ENCODE measurements at regions not wholly inside any gene's neighbourhood (a gene's known extent, or its start where the extent isn't known, plus 50 kb on each side); places are given as distances from the start of the nearest gene placed in this dataset.
A peak's percentile ranks its signal among the peaks of the same experiment; 100 is the strongest.

DNA sequence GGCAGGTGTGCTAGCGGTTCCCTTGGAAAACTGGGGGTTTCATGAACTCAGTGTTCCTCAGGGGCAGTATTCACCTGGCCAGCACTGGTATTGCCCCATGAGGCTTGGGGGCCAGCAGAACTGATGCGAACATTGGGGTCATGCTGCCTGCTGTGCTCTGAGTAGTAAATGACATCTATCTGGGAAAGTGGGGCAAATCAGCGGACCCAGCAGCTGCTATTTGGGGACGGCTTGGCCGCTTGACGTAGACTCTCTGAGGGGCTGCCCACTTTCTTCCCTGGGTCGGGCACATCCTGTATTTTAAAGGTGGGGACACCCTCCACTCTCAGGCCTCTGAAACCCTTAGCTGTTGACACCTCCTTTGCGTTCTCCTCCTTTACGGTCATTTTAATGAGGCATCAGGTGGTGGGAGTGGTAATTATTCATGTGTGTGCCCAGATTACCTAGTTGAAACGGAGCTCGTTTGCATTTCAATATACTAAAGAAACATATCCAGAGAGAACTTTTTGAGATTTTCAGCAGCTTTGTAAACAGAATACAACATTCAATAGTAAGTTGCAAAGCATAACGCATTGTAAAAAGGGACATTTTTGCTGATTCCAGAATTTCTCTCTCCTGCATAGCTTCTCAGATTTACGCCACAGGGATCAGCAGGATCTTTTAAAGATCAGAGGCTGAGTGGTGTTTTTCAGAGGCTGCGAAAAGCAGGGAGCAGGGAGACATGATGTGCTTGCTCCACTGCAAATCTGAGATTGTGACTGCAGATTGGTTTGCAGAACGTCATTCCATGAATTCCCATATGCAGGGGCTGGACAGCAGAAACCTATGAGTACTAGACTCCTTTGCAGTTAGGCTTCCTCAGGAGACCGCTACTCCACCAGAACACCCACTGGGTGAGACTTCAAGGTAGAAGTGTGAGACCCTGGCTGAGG, 56.8 kb upstream of the ZFR start:
- TF ChIP-seq, protein P1, sequence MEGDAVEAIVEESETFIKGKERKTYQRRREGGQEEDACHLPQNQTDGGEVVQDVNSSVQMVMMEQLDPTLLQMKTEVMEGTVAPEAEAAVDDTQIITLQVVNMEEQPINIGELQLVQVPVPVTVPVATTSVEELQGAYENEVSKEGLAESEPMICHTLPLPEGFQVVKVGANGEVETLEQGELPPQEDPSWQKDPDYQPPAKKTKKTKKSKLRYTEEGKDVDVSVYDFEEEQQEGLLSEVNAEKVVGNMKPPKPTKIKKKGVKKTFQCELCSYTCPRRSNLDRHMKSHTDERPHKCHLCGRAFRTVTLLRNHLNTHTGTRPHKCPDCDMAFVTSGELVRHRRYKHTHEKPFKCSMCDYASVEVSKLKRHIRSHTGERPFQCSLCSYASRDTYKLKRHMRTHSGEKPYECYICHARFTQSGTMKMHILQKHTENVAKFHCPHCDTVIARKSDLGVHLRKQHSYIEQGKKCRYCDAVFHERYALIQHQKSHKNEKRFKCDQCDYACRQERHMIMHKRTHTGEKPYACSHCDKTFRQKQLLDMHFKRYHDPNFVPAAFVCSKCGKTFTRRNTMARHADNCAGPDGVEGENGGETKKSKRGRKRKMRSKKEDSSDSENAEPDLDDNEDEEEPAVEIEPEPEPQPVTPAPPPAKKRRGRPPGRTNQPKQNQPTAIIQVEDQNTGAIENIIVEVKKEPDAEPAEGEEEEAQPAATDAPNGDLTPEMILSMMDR (IDR thresholded peaks at IDR 0.05), result no peak
- TF ChIP-seq POLR2A (IDR thresholded peaks at IDR 0.05), result no peak
- no peak overlapping the region for H3K4me3 ChIP-seq (ENCODE audit: low read depth, poor library complexity, severe bottlenecking)
- WGBS, 2 donors, result 83 to 86% methylated on average over 16 of the region's 16 CpGs
- peak in 1 of 2 donors; percentile 56 for DNase-seq (ENCODE audit: low spot score in 2 of 2)
- intact Hi-C loops (cut with DNase I; ENCODE audit: low total_unique reads), result no loop called here

GRCh38 chr5:32500181-32500580, 55.6 kb upstream of the ZFR start:
- TF ChIP-seq, protein P1 (IDR thresholded peaks at IDR 0.05), result no peak
- no peak for TF ChIP-seq POLR2A (IDR thresholded peaks at IDR 0.05)
- intact Hi-C loops (cut with DNase I; ENCODE audit: low total_unique reads), result no loop called here
- no peak overlapping the region for H3K4me3 ChIP-seq (ENCODE audit: low read depth, poor library complexity, severe bottlenecking)
- WGBS, 2 donors, result 58 to 63% methylated on average over 7 of the region's 7 CpGs
- peak in 1 of 2 donors; percentile 15 for DNase-seq (ENCODE audit: low spot score in 2 of 2)

- H3K4me3 ChIP-seq (ENCODE audit: low read depth, poor library complexity, severe bottlenecking), result no peak overlapping the region
- intact Hi-C loops (cut with DNase I; ENCODE audit: low total_unique reads), result loop anchor here (10.0 kb wide), 1 partner anchor 86 kb away; the partner anchor contains the start of gene SUB1
- 85 to 87% methylated on average over 2 of the region's 2 CpGs for WGBS, 2 donors
- DNase-seq (ENCODE audit: low spot score in 2 of 2), result peak in 1 of 2 donors; percentile 15
- TF ChIP-seq, protein P1 (IDR thresholded peaks at IDR 0.05), result no peak
- no peak for TF ChIP-seq POLR2A (IDR thresholded peaks at IDR 0.05)
These were observed 54.7 kb upstream of the ZFR start for GRCh38 chr5:32499261-32499660.

- no peak for TF ChIP-seq POLR2A (IDR thresholded peaks at IDR 0.05)
- TF ChIP-seq, protein P1 (IDR thresholded peaks at IDR 0.05), result no peak
- DNase-seq (ENCODE audit: low spot score in 2 of 2), result no peak
- intact Hi-C loops (cut with DNase I; ENCODE audit: low total_unique reads), result loop anchor here (10.0 kb wide), 1 partner anchor 86 kb away; the partner anchor contains the start of gene SUB1
- no peak overlapping the region for H3K4me3 ChIP-seq (ENCODE audit: low read depth, poor library complexity, severe bottlenecking)
These were observed 53.9 kb upstream of the ZFR start for GRCh38 chr5:32498484-32498883.

DNA sequence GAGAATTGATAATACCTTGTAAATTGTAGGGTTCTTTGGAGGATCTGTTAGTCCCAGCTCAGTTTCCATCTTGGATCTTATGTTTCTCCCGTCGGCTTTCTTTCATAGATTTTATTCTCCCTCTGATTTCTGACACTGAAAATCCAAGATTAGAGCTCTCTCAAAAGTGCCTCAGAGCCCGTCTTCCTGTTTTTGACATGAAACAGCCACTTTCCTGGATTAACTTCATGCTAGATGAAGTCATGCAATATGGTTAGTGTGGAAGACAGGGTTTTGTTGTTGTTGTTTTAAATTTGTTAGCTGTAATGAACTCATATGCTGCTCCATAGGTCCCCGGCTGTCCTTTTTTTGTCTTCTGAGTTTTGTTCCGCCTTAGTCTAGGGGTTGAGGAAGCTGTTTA, 51.6 kb upstream of the ZFR start:
- WGBS, 2 donors, result 82 to 83% methylated on average over 5 of the region's 5 CpGs
- intact Hi-C loops (cut with DNase I; ENCODE audit: low total_unique reads), result loop anchor here (10.0 kb wide), 1 partner anchor 89 kb away; the partner anchor contains the start of gene SUB1
- TF ChIP-seq, protein P1 (IDR thresholded peaks at IDR 0.05), result no peak
- TF ChIP-seq POLR2A (IDR thresholded peaks at IDR 0.05), result no peak
- peak in 1 of 2 donors; percentile 1 for DNase-seq (ENCODE audit: low spot score in 2 of 2)
- H3K4me3 ChIP-seq (ENCODE audit: low read depth, poor library complexity, severe bottlenecking), result no peak overlapping the region

All from lower leg skin (tissue), 4 donors.